SU-DHL-6 (cell line): ENCODE measurements at regions not wholly inside any gene's neighbourhood (a gene's known extent, or its start where the extent isn't known, plus 50 kb on each side); places are given as distances from the start of the nearest gene placed in this dataset.

Source experiments
- H2AFZ ChIP-seq: fragments of 200-600 bp; sonication (generic); 2 replicates; pipeline ENCODE4 v1.6.1; 2014; ENCODE audit warnings: low read depth, mild to moderate bottlenecking, moderate library complexity, mixed read lengths, antibody characterized with exemption, low read length; ENCODE audit not compliant: severe bottlenecking
- H3F3A ChIP-seq: fragments of 200-600 bp; shearing (Covaris generic); 2 replicates; pipeline ENCODE4 v1.6.0; 2016; ENCODE audit warnings: antibody characterized with exemption, mild to moderate bottlenecking; ENCODE audit not compliant: insufficient read depth
- H3K27ac ChIP-seq: fragments of 200-600 bp; sonication (generic); 2 replicates; pipeline ENCODE4 v1.5.1; 2016; ENCODE audit warnings: low read depth, mild to moderate bottlenecking, low read length, moderate library complexity, mixed read lengths
- H3K27me3 ChIP-seq: fragments of 200-600 bp; sonication (generic), shearing (Covaris generic); 2 replicates; pipeline ENCODE4 v1.6.0; 2014; ENCODE audit warnings: mild to moderate bottlenecking, low read length
- H3K36me3 ChIP-seq: fragments of 200-600 bp; sonication (generic); 2 replicates; pipeline ENCODE4 v1.6.1; 2014; ENCODE audit warnings: mild to moderate bottlenecking, low read length, mixed read lengths
- H3K4me2 ChIP-seq: fragments of 300-600, 200-600 bp; shearing (Covaris generic), sonication (generic); 2 replicates; pipeline ENCODE4 v1.6.0; 2014; ENCODE audit warnings: low read length, low read depth, mild to moderate bottlenecking; ENCODE audit not compliant: poor library complexity, severe bottlenecking
- H3K4me3 ChIP-seq: fragments of 200-600 bp; sonication (generic); 2 replicates; pipeline ENCODE4 v1.5.1; 2014; ENCODE audit warnings: antibody characterized with exemption, low read length, mild to moderate bottlenecking, mixed read lengths; ENCODE audit not compliant: insufficient read depth, poor library complexity, severe bottlenecking
- H3K79me2 ChIP-seq: fragments of 200-600 bp; sonication (generic); 2 replicates; pipeline ENCODE4 v1.6.1; 2014; ENCODE audit warnings: mild to moderate bottlenecking, low read length, moderate library complexity; ENCODE audit not compliant: insufficient read depth
- H3K9ac ChIP-seq: fragments of 200-600 bp; sonication (generic); 2 replicates; pipeline ENCODE4 v1.7.0; 2014; ENCODE audit warnings: mild to moderate bottlenecking, low read length
- H3K9me2 ChIP-seq: fragments of 200-600 bp; sonication (generic); replicated peaks from 2 replicates; pipeline ENCODE4 v1.6.1; 2014; ENCODE audit warnings: low read length; ENCODE audit not compliant: insufficient read depth
- H3K9me3 ChIP-seq: fragments of 200-600 bp; sonication (generic); 2 replicates; pipeline ENCODE4 v1.6.1; 2014; ENCODE audit warnings: low read length, mixed read lengths; ENCODE audit not compliant: insufficient read depth
- H4K20me1 ChIP-seq: fragments of 200-600 bp; sonication (generic); 2 replicates; pipeline ENCODE4 v1.6.1; 2014; ENCODE audit warnings: low read depth, mild to moderate bottlenecking, antibody characterized with exemption, low read length, moderate library complexity, mixed read lengths
- EZH2phosphoT487 ChIP-seq: fragments of 200-600 bp; sonication (generic), shearing (Covaris generic); conservative IDR thresholded peaks from 2 replicates; pipeline ENCODE4 v1.6.1; 2018; ENCODE audit warnings: mild to moderate bottlenecking, antibody characterized with exemption, low read length, moderate library complexity, mixed read lengths
- TF ChIP-seq, protein P1 (sequence below): fragments of 200-600 bp; sonication (generic); IDR thresholded peaks from one replicate; pipeline ENCODE4 v1.5.1; 2017; ENCODE audit warnings: antibody characterized with exemption, mild to moderate bottlenecking, low read length, moderate library complexity; ENCODE audit not compliant: insufficient read depth, poor library complexity, severe bottlenecking

DNA sequence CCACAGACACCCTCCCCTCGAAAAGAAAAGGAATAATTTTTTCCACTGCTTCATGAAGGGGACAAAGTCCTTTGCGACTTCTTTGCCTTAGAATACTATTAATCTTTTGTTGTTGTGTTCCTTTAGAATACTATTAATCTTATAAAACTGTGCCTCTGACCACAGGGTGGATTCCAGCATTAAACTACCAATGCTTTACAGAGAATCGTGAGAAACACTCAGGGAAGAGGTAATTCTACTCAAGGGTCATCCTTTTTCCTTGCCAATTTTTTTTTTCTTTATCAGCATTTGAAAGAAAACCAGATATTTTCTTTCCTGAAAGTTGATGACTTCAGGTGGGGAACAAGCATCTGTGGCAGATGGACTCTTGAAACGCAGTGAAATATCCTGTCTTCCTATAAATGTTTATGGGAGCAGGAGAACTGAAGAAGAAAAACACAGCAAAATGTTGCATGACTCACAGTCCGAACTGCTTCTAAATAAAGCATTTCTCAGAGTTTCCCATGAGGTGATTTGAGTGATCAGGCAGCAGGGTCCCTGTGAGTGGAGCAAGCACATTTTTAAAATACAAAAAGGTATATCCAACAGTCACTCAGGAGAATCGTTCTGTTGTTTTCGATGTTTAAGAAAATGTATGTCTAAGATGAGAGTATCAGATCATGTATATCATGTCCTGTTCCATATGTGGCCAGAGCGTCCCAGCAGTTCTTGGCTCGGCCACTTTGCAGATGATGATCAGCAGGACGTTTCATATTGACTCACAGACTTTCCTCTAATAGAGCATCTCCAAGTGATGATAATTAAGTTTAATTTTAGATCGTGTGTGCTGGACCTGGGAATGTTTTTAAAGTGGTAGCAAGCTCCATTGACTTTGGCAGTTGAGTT lies 154.2 kb upstream of the RUNX1 start:
- Histone ChIP-seq H3K9me3 (no peaks in the 10 kb centered on the region), H3K4me3 (no peak overlapping the region), H3K9me2 (no peaks in the 10 kb centered on the region), H3K27ac (no peak overlapping the region), H3K36me3 (no peaks in the 10 kb centered on the region), H2AFZ (no peak overlapping the region), H3F3A (no peaks in the 10 kb centered on the region), H3K9ac (no peak overlapping the region), H3K27me3 (no peaks in the 10 kb centered on the region), H4K20me1 (no peaks in the 10 kb centered on the region), H3K4me2 (no peak overlapping the region), H3K79me2 (no peaks in the 10 kb centered on the region)
- TF ChIP-seq, protein P1, sequence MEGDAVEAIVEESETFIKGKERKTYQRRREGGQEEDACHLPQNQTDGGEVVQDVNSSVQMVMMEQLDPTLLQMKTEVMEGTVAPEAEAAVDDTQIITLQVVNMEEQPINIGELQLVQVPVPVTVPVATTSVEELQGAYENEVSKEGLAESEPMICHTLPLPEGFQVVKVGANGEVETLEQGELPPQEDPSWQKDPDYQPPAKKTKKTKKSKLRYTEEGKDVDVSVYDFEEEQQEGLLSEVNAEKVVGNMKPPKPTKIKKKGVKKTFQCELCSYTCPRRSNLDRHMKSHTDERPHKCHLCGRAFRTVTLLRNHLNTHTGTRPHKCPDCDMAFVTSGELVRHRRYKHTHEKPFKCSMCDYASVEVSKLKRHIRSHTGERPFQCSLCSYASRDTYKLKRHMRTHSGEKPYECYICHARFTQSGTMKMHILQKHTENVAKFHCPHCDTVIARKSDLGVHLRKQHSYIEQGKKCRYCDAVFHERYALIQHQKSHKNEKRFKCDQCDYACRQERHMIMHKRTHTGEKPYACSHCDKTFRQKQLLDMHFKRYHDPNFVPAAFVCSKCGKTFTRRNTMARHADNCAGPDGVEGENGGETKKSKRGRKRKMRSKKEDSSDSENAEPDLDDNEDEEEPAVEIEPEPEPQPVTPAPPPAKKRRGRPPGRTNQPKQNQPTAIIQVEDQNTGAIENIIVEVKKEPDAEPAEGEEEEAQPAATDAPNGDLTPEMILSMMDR = no peak
- no peak for TF ChIP-seq EZH2phosphoT487

DNA sequence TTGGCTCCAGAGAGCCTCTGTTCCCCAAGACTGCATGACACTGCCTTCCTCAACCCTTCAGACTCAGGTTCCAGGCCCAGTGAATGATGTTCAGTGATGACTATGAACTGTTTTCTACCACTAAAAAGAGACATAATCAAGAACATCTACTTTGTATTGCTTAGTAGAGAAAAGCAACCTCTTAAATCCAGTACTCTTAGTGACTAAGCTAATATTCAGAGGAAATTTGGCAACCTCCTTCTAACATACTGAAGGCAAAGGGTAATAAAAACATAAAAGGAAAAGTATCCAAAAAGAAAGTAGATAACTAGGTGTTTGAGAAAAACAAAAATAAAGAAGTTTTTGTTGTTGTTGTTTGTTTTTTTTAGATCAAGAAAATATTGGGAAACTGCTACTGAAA lies 153.3 kb upstream of the RUNX1 start:
- no peaks in the 10 kb centered on the region for H3F3A ChIP-seq

GRCh38 chr21:35201799-35202198 lies 152.7 kb upstream of the RUNX1 start:
- Histone ChIP-seq H3K4me3 (no peak overlapping the region), H3K27ac (no peak overlapping the region)
- no peak for TF ChIP-seq EZH2phosphoT487
- TF ChIP-seq, protein P1 = no peak

More for the DNA sequence above, 153.3 kb upstream of the RUNX1 start:
- H3K9me3 ChIP-seq = no peaks in the 10 kb centered on the region
- H3K36me3 ChIP-seq = no peaks in the 10 kb centered on the region
- no peak overlapping the region for H2AFZ ChIP-seq
- no peak overlapping the region for H3K27ac ChIP-seq
- no peaks in the 10 kb centered on the region for H3K9me2 ChIP-seq
- no peak overlapping the region for H3K9ac ChIP-seq
- no peaks in the 10 kb centered on the region for H3K79me2 ChIP-seq
- no peaks in the 10 kb centered on the region for H3K27me3 ChIP-seq
- no peak for TF ChIP-seq EZH2phosphoT487
- TF ChIP-seq, protein P1 = no peak
- H3K4me3 ChIP-seq = no peak overlapping the region
- H4K20me1 ChIP-seq = no peaks in the 10 kb centered on the region
- no peak overlapping the region for H3K4me2 ChIP-seq

More at GRCh38 chr21:35201799-35202198, 152.7 kb upstream of the RUNX1 start:
- H3K9ac ChIP-seq = no peak overlapping the region
- no peaks in the 10 kb centered on the region for H3K9me3 ChIP-seq
- H3K27me3 ChIP-seq = no peaks in the 10 kb centered on the region
- H3F3A ChIP-seq = no peaks in the 10 kb centered on the region
- H3K36me3 ChIP-seq = no peaks in the 10 kb centered on the region
- no peaks in the 10 kb centered on the region for H3K79me2 ChIP-seq
- no peaks in the 10 kb centered on the region for H3K9me2 ChIP-seq
- H4K20me1 ChIP-seq = no peaks in the 10 kb centered on the region
- H3K4me2 ChIP-seq = no peak overlapping the region
- H2AFZ ChIP-seq = no peak overlapping the region
